Kidney epithelial cell (primary cell): ENCODE measurements at regions not wholly inside any gene's neighbourhood (a gene's known extent, or its start where the extent isn't known, plus 50 kb on each side); places are given as distances from the start of the nearest gene placed in this dataset.
A peak's percentile ranks its signal among the peaks of the same experiment; 100 is the strongest.

Source experiments
- DNase-seq: peaks from one replicate; pipeline ENCODE4 v3.0.0-alpha.2; 2010; ENCODE audit warnings: low read depth
- H3K27me3 ChIP-seq: 2 replicates; pipeline ENCODE4 v1.6.0; 2011; ENCODE audit warnings: low read length; ENCODE audit not compliant: control insufficient read depth, insufficient read depth
- H3K36me3 ChIP-seq: 2 replicates; pipeline ENCODE4 v1.5.1; 2011; ENCODE audit warnings: low read length; ENCODE audit not compliant: control insufficient read depth, insufficient read depth
- H3K4me3 ChIP-seq: 2 replicates; pipeline ENCODE4 v1.5.1; 2011; ENCODE audit warnings: low read depth, mild to moderate bottlenecking, control low read depth, low read length
- CTCF ChIP-seq: IDR thresholded peaks from 2 replicates; pipeline ENCODE4 v1.5.1; 2011; ENCODE audit warnings: mild to moderate bottlenecking, moderate library complexity, low read length, control low read depth, inconsistent platforms; ENCODE audit not compliant: insufficient read depth, poor library complexity, severe bottlenecking

- no peak for DNase-seq
- H3K36me3 ChIP-seq, result no peaks in the 10 kb centered on the region
- H3K4me3 ChIP-seq, result no peak overlapping the region
- H3K27me3 ChIP-seq, result no peaks in the 10 kb centered on the region
- no peak for TF ChIP-seq CTCF
Observed at GRCh38 chr7:46806856-46807255, 775.1 kb downstream of the TNS3 start.

DNA sequence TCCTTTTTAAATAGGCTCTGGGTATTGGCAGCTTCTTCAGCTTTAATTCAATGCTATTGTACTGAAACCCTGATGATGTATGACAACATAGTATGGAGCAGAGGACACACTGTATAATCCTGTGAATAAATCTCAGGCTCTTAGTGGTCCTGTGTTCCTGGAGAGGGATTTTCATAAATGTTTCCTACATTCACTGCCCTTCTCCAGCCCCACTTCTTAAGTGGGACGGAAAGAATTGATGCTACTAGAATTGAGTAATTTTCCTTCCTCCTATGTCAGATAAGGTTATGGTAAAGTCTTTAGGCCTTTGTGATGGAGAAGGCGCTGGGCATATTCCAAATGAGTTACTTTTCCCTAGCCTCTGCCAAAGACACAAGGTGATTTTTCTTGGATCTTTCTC lies 779.4 kb downstream of the TNS3 start:
- no peak for TF ChIP-seq CTCF
- Histone ChIP-seq H3K36me3 (no peaks in the 10 kb centered on the region), H3K4me3 (no peak overlapping the region), H3K27me3 (no peaks in the 10 kb centered on the region)
- no peak for DNase-seq

DNA sequence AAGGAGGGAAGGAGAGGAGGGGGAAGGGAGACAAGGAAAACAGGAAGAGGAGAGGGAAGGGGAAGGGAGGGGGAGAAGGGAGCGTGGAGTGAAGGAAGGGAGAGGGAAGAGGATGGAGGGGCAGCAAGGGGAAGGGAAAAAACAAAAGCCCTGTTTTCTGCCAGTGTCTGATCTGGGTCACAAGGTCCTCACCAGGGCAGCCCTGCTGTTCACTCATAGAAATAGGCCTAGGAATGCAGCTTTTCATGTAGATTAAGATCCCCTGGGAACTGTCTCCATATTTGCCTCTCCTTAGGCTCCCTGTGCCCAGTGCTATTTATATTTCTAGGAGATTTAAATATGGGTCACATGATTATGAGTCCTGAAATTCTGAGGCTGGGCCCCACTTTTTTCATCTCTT lies 790.7 kb downstream of the TNS3 start:
- no peaks in the 10 kb centered on the region for H3K36me3 ChIP-seq
- TF ChIP-seq CTCF, result no peak
- no peak overlapping the region for H3K4me3 ChIP-seq
- DNase-seq, result no peak
- H3K27me3 ChIP-seq, result no peaks in the 10 kb centered on the region

DNA sequence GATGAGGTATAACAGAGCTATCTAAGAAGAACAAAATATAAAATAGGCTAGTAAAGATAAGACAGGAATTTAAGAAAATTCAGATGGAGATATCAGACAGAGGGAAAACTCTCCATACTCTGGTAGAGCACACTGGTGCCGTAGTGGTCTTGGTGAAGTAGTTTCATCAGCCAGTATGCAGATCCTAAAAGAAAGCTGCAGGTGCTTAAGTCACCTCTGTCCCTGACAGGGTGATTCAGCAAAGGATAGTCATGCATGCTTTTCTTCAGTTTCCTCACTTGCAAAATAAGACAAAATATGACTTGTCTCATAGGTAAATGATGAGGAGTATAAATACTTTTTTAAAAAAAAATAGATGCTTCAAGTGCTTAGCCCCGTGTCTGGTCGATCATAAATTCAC lies 794.9 kb downstream of the TNS3 start:
- TF ChIP-seq CTCF, result no peak
- Histone ChIP-seq H3K4me3 (no peak overlapping the region), H3K36me3 (no peaks in the 10 kb centered on the region), H3K27me3 (no peaks in the 10 kb centered on the region)
- no peak for DNase-seq

DNA sequence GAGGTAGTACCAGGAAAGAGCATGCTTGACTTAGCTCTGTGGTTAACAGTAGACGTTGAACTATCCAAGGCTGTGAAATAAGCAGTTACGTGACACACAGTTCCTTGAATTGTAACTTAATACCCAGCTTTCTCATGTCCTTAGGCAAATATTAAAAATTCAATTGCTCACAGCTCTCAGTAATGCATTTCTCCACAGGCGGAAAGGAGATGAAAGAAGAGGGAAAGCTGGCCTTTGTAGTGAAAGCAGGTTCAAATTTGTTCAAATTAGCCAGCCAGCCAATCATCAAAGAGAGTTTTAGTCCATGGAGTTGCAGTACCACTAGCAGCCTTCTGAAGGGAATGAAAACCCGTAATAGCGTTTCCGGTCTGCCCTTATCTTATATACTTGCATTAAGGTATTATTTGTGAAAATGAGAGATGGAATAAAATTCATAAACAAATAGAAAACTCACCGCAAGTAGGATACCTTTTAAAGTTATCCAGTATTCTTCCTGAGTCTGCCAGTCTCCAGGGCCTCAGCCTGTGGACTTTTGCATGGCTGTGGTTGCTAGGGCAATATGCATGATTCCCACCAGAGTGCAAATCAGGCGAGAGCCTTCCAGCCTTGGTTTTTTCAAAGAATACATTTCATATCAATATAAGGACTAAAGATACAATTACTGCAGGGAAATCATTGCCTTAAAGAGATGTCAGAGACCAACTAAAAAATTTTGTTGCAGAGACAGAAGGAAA lies 795.5 kb downstream of the TNS3 start:
- DNase-seq, result peak; percentile 92
- Histone ChIP-seq H3K4me3 (no peak overlapping the region), H3K27me3 (no peaks in the 10 kb centered on the region), H3K36me3 (no peaks in the 10 kb centered on the region)
- TF ChIP-seq CTCF, result no peak

DNA sequence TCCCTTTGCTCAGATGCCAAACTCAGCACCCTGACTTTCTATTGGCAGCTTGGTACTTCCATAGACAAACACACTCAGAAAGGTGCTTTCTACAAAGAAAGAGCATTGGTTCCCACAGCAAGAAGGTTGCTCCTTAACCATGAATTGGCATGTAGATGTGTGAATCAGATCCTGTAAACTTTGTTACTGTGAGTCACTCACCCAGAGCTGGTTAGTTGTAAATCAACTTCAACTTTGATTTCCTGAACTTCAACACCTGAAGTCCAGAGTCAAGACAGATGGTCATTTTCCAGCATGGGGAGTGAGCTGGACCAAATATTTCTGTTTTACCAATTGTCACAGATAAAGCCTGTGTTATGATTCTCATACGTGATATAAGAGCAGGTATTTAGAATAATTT lies 797.2 kb downstream of the TNS3 start:
- H3K4me3 ChIP-seq, result no peak overlapping the region
- no peaks in the 10 kb centered on the region for H3K27me3 ChIP-seq
- no peaks in the 10 kb centered on the region for H3K36me3 ChIP-seq
- no peak for TF ChIP-seq CTCF
- peak; percentile 90 for DNase-seq
